ENCODE measurements at regions not wholly inside any gene's neighbourhood (a gene's known extent, or its start where the extent isn't known, plus 50 kb on each side); places are given as distances from the start of the nearest gene placed in this dataset.

- DNase-seq, result no peak
Observed at GRCh38 chr5:9905661-9906060, 275.5 kb upstream of the TAS2R1 start.

- DNase-seq, result no peak
Observed at GRCh38 chr5:9903801-9904200, 273.6 kb upstream of the TAS2R1 start.

- DNase-seq, result peak; percentile 31
Observed at GRCh38 chr5:9898319-9898718, 268.2 kb upstream of the TAS2R1 start.

GRCh38 chr5:9895302-9895645 lies 265.1 kb upstream of the TAS2R1 start:
- DNase-seq, result no peak

- DNase-seq, result no peak
Observed at GRCh38 chr5:9894571-9895301, 264.6 kb upstream of the TAS2R1 start.

GRCh38 chr5:9892696-9893095 lies 262.5 kb upstream of the TAS2R1 start:
- no peak for DNase-seq

GRCh38 chr5:9889511-9889910 lies 259.4 kb upstream of the TAS2R1 start:
- DNase-seq, result no peak

GRCh38 chr5:9888501-9888901 lies 258.4 kb upstream of the TAS2R1 start:
- DNase-seq, result peak; percentile 75

GRCh38 chr5:9885164-9885563 lies 255.0 kb upstream of the TAS2R1 start:
- DNase-seq, result no peak

- no peak for DNase-seq
Observed at GRCh38 chr5:9878206-9878605, 248.1 kb upstream of the TAS2R1 start.

- no peak for DNase-seq
Observed at GRCh38 chr5:9877488-9877887, 247.3 kb upstream of the TAS2R1 start.

GRCh38 chr5:9876451-9876850 lies 246.3 kb upstream of the TAS2R1 start:
- no peak for DNase-seq

GRCh38 chr5:9869616-9870288 lies 239.6 kb upstream of the TAS2R1 start:
- DNase-seq, result peak; percentile 68

- DNase-seq, result no peak
Observed at GRCh38 chr5:9865574-9865973, 235.4 kb upstream of the TAS2R1 start.

- no peak for DNase-seq
Observed at GRCh38 chr5:9864791-9865190, 234.6 kb upstream of the TAS2R1 start.

GRCh38 chr5:9863486-9863885 lies 233.3 kb upstream of the TAS2R1 start:
- DNase-seq, result no peak

- DNase-seq, result peak; percentile 3
Observed at GRCh38 chr5:9861666-9862256, 231.6 kb upstream of the TAS2R1 start.

GRCh38 chr5:9859808-9860207 lies 229.7 kb upstream of the TAS2R1 start:
- no peak for DNase-seq

- DNase-seq, result no peak
Observed at GRCh38 chr5:9858043-9858442, 227.9 kb upstream of the TAS2R1 start.

- DNase-seq, result no peak
Observed at GRCh38 chr5:9853309-9853708, 223.2 kb upstream of the TAS2R1 start.

- DNase-seq, result no peak
Observed at GRCh38 chr5:9852671-9853070, 222.5 kb upstream of the TAS2R1 start.

GRCh38 chr5:9851458-9851857 lies 221.3 kb upstream of the TAS2R1 start:
- DNase-seq, result no peak

- no peak for DNase-seq
Observed at GRCh38 chr5:9850456-9850855, 220.3 kb upstream of the TAS2R1 start.

- no peak for DNase-seq
Observed at GRCh38 chr5:9847631-9848030, 217.5 kb upstream of the TAS2R1 start.

- no peak for DNase-seq
Observed at GRCh38 chr5:9845185-9845584, 215.0 kb upstream of the TAS2R1 start.
